MV-4-11 (cell line): ENCODE measurements at regions not wholly inside any gene's neighbourhood (a gene's known extent, or its start where the extent isn't known, plus 50 kb on each side); places are given as distances from the start of the nearest gene placed in this dataset.
"Not testable (repeated sequence)": the region's sequence is repeated elsewhere in the genome, so short reads cannot be mapped to it uniquely, and the experiment has no call there.

ENCODE experiments used
- DNase-seq: peaks from one replicate; lab custom pipeline; 2025; lab: John Stamatoyannopoulos, UW

- DNase-seq: no peak
These were observed 63.1 kb upstream of the NDN start for GRCh38 chr15:23750179-23750578.

- DNase-seq: no peak
These were observed 63.7 kb upstream of the NDN start for GRCh38 chr15:23750776-23751175.

- DNase-seq: no peak
These were observed 66.1 kb upstream of the NDN start for GRCh38 chr15:23753248-23753647.

- DNase-seq: no peak
These were observed 71.8 kb upstream of the NDN start for GRCh38 chr15:23758891-23759290.

- no peak for DNase-seq
These were observed 72.9 kb upstream of the NDN start for GRCh38 chr15:23760024-23760423.

GRCh38 chr15:23761386-23761785 is 74.3 kb upstream of the NDN start:
- no peak for DNase-seq

GRCh38 chr15:23762026-23762425 is 74.9 kb upstream of the NDN start:
- DNase-seq: no peak

GRCh38 chr15:23763021-23763420 is 75.9 kb upstream of the NDN start:
- DNase-seq: no peak

GRCh38 chr15:23764306-23764705 is 77.2 kb upstream of the NDN start:
- no peak for DNase-seq

GRCh38 chr15:23764716-23765115 is 77.6 kb upstream of the NDN start:
- DNase-seq: no peak

GRCh38 chr15:23766779-23767178 is 79.7 kb upstream of the NDN start:
- DNase-seq: not testable (repeated sequence)

- DNase-seq: no peak
These were observed 86.0 kb upstream of the NDN start for GRCh38 chr15:23773093-23773492.

- DNase-seq: no peak
These were observed 100.4 kb upstream of the NDN start for GRCh38 chr15:23787346-23788105.

GRCh38 chr15:23793191-23793680 is 106.1 kb upstream of the NDN start:
- no peak for DNase-seq

- DNase-seq: no peak
These were observed 110.8 kb upstream of the NDN start for GRCh38 chr15:23797747-23798446.

- no peak for DNase-seq
These were observed 114.8 kb upstream of the NDN start for GRCh38 chr15:23801881-23802280.

GRCh38 chr15:23802896-23803435 is 115.9 kb upstream of the NDN start:
- DNase-seq: not testable (repeated sequence)

GRCh38 chr15:23806980-23807379 is 119.9 kb upstream of the NDN start:
- DNase-seq: no peak

GRCh38 chr15:23823508-23823907 is 136.4 kb upstream of the NDN start:
- no peak for DNase-seq

GRCh38 chr15:23828786-23829185 is 141.7 kb upstream of the NDN start:
- no peak for DNase-seq

GRCh38 chr15:23835953-23836352 is 148.8 kb upstream of the NDN start:
- DNase-seq: no peak

- no peak for DNase-seq
These were observed 152.9 kb upstream of the NDN start for GRCh38 chr15:23839893-23840474.

- DNase-seq: no peak
These were observed 159.1 kb upstream of the NDN start for GRCh38 chr15:23846218-23846617.
